HS-27A (cell line): ENCODE measurements at regions not wholly inside any gene's neighbourhood (a gene's known extent, or its start where the extent isn't known, plus 50 kb on each side); places are given as distances from the start of the nearest gene placed in this dataset.

ENCODE experiments used
- DNase-seq: peaks from one replicate; pipeline ENCODE4 v3.0.0-alpha.2; 2012; ENCODE audit warnings: low read depth, missing footprints

DNA sequence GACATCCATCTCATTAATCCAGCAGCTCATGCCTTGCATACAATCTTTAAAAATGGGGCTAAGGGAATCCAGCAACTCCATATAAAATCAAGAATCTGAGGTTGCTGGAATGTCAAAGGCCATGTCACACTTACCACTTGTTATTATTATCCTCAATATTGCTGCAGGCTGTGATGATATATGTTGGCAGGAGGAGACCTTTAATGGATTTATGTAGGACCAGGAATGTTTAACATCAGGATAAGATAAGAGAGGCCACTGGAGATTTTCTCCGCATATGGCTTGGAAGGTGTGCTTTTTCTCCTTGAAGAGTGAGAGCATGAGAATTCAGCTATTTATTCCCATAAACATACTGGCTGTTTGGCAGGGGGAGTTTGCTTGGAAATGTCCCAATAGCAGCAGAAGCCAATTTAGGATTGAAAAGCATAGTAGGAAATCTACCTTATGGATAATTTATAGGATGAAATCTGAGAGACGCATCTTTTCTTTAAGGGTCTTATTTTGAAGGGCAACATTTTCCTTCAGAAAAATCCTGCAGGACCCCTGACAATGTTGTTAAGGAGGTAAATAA, 481.4 kb downstream of the AGTPBP1 start:
- no peak for DNase-seq

- no peak for DNase-seq
Observed at GRCh38 chr9:85258823-85259370, 482.9 kb downstream of the AGTPBP1 start.

DNA sequence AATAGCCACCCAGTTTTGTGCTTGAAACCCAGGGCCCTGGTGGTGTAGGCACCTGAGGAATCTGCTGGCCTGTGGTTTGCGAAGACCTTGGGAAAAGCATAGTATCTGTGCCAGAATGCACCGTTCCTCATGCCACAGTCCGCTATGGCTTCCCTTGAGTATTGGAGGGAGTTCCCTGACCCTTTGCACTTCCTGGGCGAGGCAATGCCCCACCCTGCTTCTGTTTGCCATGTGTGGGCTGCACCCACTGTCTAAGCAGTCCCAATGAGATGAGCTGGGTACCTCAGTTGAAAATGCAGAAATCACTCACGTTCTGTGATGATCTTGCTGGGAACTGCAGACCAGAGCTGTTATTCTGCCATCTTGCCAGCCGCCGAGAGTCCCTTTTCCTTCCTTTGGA, 483.5 kb downstream of the AGTPBP1 start:
- DNase-seq, result no peak

GRCh38 chr9:85249313-85249621, 492.5 kb downstream of the AGTPBP1 start:
- DNase-seq, result no peak

DNA sequence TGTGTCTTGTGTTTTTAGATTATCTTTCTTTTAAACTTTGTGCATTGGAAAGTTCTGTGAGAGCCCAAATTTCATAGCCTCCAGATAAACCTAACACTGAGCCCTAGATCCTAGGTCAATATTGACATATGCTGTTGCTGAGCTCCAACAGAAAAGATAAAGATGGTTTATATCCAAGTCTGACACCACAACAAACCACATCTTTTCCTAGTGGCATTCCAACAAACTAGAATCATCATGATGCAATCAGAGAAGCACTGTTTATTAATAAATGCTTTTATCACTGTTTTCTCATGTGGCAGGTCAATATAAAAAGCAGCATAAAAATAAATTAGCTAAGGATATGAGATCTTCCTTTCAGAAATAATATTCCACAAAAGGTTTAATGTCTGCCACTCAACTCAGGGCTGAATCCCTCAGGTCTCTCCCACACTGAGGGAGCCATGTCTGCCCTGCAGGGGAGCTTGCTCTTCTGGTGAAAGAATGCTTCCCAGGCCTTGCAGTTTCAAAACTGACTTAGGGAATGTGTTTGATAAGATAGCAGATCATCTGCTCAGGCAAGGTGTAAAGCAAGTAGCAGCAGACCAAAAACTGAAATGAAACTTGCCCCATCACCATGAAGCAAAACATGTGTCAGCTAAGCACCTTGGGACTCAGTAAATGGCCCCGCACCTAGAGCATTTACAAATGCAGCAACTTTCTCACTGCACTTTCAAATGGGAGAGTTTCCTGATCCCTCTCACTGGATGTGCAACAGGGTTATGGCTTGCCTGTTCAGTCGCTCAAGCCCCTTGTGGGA, 493.0 kb downstream of the AGTPBP1 start:
- no peak for DNase-seq

GRCh38 chr9:85246541-85246940, 495.2 kb downstream of the AGTPBP1 start:
- DNase-seq, result no peak

- no peak for DNase-seq
Observed at GRCh38 chr9:85244856-85245255, 496.9 kb downstream of the AGTPBP1 start.

DNA sequence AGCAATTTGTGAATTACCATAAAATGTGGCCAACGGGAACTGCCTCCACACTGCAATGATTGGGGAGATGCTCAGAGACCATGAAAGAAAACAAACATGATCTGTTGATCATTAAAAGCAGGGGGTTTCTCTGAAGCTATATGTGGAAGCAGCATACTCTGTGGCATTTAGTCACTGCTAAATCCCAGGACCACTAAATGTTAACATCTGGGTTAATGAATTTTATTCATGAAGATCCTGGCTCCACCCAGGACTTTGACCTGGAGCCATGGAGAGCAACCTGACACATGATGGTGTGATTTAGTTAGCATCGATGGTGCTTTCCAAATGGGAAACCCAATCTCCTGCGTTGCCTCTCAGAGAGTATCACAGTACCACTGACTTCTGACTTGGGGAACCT, 497.8 kb downstream of the AGTPBP1 start:
- DNase-seq, result no peak

DNA sequence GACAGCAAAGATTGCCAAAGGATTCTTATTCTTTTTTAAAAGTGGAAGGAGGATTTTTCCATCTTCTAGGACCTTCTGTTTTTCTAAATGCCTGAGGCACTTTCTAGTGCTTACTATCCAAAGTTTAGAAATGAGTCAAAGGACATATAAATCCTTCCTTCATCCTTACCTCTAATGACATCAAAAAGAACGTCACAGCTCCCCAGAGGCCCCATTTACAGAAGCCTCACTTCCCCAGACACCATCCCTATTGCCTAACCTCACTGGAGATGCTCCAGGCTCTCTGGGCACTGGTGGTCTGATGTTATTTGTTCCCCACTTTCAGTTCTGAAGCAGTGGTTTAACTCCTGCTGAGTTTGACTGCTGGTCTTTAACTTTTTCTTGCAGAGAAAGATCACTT, 504.3 kb downstream of the AGTPBP1 start:
- DNase-seq, result no peak

DNA sequence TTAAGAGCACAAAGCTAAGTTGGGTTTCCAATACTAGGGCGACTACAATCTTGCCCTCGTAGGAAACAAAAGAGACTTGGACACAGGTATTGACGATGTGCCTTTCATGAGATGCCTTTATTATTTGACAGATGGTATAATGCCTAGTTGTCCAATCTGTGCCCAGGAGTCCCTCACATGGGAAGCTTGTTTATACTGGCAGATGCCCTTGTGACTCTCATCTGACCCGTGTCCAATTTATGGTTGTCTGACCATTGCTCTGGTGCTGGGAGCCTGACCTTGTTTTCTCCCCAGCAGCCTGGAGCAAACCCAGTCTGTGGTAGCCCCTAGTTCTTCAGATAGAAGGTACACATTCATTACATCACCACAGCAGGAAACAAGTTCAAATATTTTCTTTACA, 511.7 kb downstream of the AGTPBP1 start:
- DNase-seq, result no peak

DNA sequence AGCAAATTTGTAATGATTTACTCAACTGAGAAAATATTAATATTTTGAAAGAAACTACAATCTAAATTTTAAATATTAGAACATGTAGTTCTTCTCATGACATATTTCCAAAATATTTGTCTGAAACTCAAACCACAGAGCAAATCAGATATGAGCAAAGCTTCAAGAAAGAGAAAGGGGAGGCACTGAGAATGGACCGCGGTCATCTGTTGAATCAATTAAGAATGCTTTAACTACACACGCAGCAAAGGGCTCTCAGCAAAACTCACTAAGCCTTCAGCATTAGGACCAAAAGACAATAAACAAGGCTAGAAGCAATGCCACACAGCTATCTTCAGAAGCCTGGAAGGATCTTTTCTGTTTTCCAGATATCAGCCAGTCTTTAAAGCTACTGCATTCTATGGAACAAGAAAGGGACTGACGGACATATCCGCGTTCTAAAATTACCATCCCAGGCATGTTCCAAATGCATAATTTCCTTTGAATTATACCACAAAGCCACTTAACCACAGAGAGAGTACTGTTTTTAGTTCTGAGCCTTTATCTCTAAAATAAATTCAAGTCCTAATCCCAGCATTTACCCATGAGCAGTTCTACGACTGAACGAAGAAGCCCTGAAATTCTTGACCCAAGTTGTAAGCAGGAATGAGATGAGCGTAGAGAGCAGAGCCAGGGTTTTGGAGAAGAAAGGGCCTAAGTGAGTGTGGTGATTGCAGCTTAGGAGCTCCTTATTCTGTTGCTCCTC, 513.5 kb downstream of the AGTPBP1 start:
- DNase-seq, result no peak

- no peak for DNase-seq
Observed at GRCh38 chr9:85225180-85225579, 516.6 kb downstream of the AGTPBP1 start.

- no peak for DNase-seq
Observed at GRCh38 chr9:85224729-85225128, 517.0 kb downstream of the AGTPBP1 start.

DNA sequence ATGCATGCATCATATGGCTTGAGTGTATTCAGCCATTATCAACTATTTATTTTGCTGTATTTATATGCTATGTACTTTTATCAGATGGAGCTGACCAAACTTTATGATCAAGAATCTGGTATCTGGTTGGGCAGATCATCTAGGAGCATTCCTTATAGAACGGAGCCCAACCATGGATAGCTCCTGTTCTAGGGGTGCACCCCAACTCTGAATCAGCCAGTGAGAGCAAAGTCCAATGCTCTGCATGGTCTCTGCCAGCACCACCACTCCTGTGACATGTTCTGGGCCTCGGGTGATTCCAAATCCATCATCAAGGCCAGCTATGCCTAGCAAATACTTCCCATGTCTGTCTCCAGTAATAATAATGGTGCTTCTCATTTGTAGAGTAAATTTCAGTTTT, 517.5 kb downstream of the AGTPBP1 start:
- no peak for DNase-seq

- no peak for DNase-seq
Observed at GRCh38 chr9:85223506-85224125, 518.1 kb downstream of the AGTPBP1 start.

GRCh38 chr9:85216601-85217000, 525.2 kb downstream of the AGTPBP1 start:
- DNase-seq, result no peak

DNA sequence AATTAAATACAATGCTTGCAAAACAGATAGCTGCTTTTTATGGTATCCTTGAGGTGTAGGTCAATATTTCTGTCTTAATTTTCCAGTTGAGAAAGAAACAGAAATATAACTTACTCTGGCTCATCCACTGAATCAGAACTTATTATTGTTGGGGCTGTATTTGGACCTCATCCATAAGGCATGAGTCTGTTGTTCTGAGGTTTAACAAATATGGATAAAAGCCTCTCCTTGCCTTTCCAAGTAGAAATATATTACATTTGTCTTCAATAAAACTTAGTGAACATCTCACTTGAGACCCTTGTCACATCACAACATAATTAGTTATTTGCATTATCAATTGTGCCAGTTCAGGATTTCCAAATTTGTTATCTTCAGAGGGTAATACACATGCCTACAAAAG, 525.8 kb downstream of the AGTPBP1 start:
- DNase-seq, result no peak

DNA sequence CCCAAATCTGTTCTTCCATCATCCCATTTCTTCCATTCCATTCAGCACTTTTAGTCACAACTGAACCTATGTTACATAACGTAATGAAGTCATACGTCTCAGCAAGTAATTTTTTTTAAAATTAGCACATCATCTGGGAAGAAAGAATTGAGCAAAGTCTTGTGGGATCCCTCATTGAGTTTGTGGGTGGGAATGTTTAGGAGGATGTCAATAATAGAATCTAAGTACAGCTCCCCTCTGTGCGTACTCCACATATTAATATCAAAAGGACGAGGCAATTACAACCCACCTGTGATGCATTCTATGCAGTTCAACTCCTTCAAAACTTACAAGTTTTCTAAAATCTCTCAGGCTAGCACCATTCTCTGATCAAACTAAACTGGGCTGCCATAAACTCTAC, 526.3 kb downstream of the AGTPBP1 start:
- DNase-seq, result no peak

- no peak for DNase-seq
Observed at GRCh38 chr9:85213650-85214607, 527.8 kb downstream of the AGTPBP1 start.

GRCh38 chr9:85212887-85213286, 528.9 kb downstream of the AGTPBP1 start:
- no peak for DNase-seq

DNA sequence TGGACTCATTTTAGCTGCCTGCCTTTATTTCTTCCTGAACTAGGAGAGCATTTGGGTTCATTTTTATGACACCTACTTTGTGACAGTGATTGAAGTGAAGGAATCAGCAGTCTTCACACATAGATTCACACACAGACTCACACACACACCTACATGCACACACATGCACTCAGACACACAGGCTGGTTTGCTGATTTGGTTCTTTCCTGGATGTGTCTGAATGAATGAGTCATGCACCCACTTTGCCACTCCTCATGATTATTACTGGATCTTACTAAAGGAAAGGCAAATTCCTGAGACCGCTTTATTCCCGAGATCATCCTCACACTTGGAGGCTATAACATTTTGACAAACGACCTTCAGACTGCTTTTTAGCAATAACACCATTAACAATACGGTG, 529.5 kb downstream of the AGTPBP1 start:
- no peak for DNase-seq

DNA sequence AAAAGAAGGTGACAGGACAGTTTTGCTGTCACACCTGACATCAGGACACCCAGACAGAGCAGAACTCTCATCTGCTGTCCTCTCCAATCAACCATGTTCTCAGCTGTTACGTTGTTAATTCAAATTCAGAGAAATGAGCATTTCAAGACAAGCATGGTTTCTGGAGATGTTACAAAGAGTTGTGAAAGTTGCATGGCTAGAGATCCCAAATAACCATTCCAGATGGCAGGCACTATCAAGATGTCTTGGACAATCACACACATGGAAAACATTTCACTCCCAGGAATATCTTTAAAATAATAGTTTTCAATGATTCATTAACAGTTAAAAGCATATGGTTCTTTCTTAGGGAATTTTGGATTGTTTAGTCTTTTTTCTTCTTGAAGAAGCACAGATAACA, 533.1 kb downstream of the AGTPBP1 start:
- no peak for DNase-seq
